Stomach smooth muscle (tissue), 2 donors: ENCODE measurements at regions not wholly inside any gene's neighbourhood (a gene's known extent, or its start where the extent isn't known, plus 50 kb on each side); places are given as distances from the start of the nearest gene placed in this dataset.
"Not testable (repeated sequence)": the region's sequence is repeated elsewhere in the genome, so short reads cannot be mapped to it uniquely, and the experiment has no call there.

Experiments used
- H3K27ac ChIP-seq: one replicate; pipeline ENCODE4 v1.7.0; 2013; ENCODE audit warnings: mild to moderate bottlenecking, low read length, inconsistent platforms
- H3K27me3 ChIP-seq, 2 donors: one replicate each; pipeline ENCODE4 v1.7.0; 2013; ENCODE audit warnings: low read length in 2 of 2; ENCODE audit not compliant: insufficient read depth in 2 of 2, control insufficient read depth in 1 of 2
- H3K36me3 ChIP-seq, 2 donors: one replicate each; pipeline ENCODE4 v1.7.0; 2013; ENCODE audit warnings: low read length in 2 of 2; ENCODE audit not compliant: control insufficient read depth in 2 of 2, insufficient read depth in 2 of 2
- H3K4me1 ChIP-seq: one replicate; pipeline ENCODE4 v1.7.0; 2013; ENCODE audit warnings: low read length; ENCODE audit not compliant: control insufficient read depth, insufficient read depth
- H3K4me3 ChIP-seq, 2 donors: one replicate each; pipeline ENCODE4 v1.7.0; 2013; ENCODE audit warnings: low read length in 2 of 2
- H3K9ac ChIP-seq, 2 donors: one replicate each; pipeline ENCODE4 v1.7.0; 2013; ENCODE audit warnings: low read length in 2 of 2, mild to moderate bottlenecking in 1 of 2
- H3K9me3 ChIP-seq, 2 donors: one replicate each; pipeline ENCODE4 v1.7.0; 2013; ENCODE audit warnings: low read length in 2 of 2; ENCODE audit not compliant: control insufficient read depth in 2 of 2
- donor health status: healthy.
- donor health status: Pancreatic carcinoma.

GRCh38 chr14:30193101-30193500 lies 265.5 kb upstream of the PRKD1 start:
- H3K4me1 ChIP-seq = peaks cover 3% of the 10 kb centered on the region
- no peak overlapping the region for H3K9ac ChIP-seq
- H3K9me3 ChIP-seq = no peaks in the 10 kb centered on the region
- H3K4me3 ChIP-seq = no peak overlapping the region
- no peak overlapping the region for H3K27ac ChIP-seq
- H3K27me3 ChIP-seq = no peaks in the 10 kb centered on the region
- H3K36me3 ChIP-seq = no peaks in the 10 kb centered on the region

- Histone ChIP-seq H3K27ac (no peak overlapping the region), H3K4me1 (peaks cover 3% of the 10 kb centered on the region), H3K4me3 (no peak overlapping the region), H3K27me3 (no peaks in the 10 kb centered on the region), H3K9me3 (no peaks in the 10 kb centered on the region), H3K9ac (no peak overlapping the region), H3K36me3 (no peaks in the 10 kb centered on the region)
Measured at GRCh38 chr14:30193845-30194501, 266.3 kb upstream of the PRKD1 start.

GRCh38 chr14:30194741-30195148 lies 267.1 kb upstream of the PRKD1 start:
- no peak overlapping the region for H3K27ac ChIP-seq
- peaks cover 3% of the 10 kb centered on the region for H3K4me1 ChIP-seq

DNA sequence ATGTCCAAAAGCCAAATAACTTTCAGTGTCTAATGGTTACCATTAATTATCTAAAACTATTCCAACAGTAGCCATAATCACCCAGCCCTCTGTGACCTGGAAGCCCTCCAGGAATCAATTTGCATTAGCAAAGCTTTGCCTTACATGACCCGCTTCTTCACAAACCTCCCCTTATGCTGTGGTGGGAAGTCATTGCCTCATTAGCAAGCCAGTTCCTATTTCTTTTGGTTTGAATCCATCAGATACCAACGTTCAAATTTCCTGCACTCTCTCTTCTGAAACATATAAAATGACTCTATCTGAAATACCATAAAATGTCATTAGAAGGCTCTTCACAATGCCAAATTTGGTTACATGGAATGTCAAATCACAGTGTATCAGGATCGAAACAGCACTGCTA lies 268.3 kb upstream of the PRKD1 start:
- Histone ChIP-seq H3K4me3 (no peak overlapping the region), H3K27ac (no peak overlapping the region), H3K9me3 (no peaks in the 10 kb centered on the region), H3K4me1 (peaks cover 3% of the 10 kb centered on the region), H3K9ac (no peak overlapping the region), H3K36me3 (no peaks in the 10 kb centered on the region), H3K27me3 (no peaks in the 10 kb centered on the region)

More at GRCh38 chr14:30194741-30195148, 267.1 kb upstream of the PRKD1 start:
- H3K9ac ChIP-seq = no peak overlapping the region
- H3K9me3 ChIP-seq = no peaks in the 10 kb centered on the region
- H3K36me3 ChIP-seq = no peaks in the 10 kb centered on the region
- H3K27me3 ChIP-seq = no peaks in the 10 kb centered on the region
- H3K4me3 ChIP-seq = no peak overlapping the region

DNA sequence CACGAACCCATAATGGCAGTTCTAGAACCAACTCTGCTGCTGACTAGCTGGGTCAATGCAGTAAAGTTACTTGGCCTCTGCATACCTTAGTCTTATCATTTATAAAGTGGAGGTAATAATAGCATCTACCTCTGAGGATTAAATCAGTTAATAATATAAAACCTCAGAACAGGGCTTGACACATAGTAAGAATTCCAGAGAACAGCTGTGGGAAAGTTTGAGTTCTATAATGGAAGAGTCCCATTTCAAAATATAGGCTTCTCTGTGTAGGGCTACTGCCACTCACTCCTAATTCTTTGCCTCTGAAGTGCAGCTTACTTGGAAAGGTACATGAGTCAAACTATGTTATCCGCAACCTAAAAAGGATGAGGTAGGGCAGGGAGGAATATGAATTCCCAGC lies 269.2 kb upstream of the PRKD1 start:
- Histone ChIP-seq H3K4me3 (no peak overlapping the region), H3K4me1 (peaks cover 3% of the 10 kb centered on the region), H3K9me3 (no peaks in the 10 kb centered on the region), H3K36me3 (no peaks in the 10 kb centered on the region), H3K27ac (no peak overlapping the region), H3K27me3 (no peaks in the 10 kb centered on the region), H3K9ac (no peak overlapping the region)

- H3K27ac ChIP-seq, H3K27me3 ChIP-seq, H3K36me3 ChIP-seq, H3K4me1 ChIP-seq, H3K9ac ChIP-seq, H3K9me3 ChIP-seq, H3K4me3 ChIP-seq: not testable (repeated sequence)
Measured at GRCh38 chr14:30198720-30199119, 271.1 kb upstream of the PRKD1 start.

GRCh38 chr14:30204431-30204980 lies 276.9 kb upstream of the PRKD1 start:
- H3K36me3 ChIP-seq = no peaks in the 10 kb centered on the region
- H3K27me3 ChIP-seq = no peaks in the 10 kb centered on the region
- H3K9ac ChIP-seq = no peak overlapping the region
- no peaks in the 10 kb centered on the region for H3K9me3 ChIP-seq
- no peaks in the 10 kb centered on the region for H3K4me1 ChIP-seq
- H3K27ac ChIP-seq = no peak overlapping the region
- no peak overlapping the region for H3K4me3 ChIP-seq

GRCh38 chr14:30209136-30209535 lies 281.5 kb upstream of the PRKD1 start:
- Histone ChIP-seq H3K4me3 (no peak overlapping the region), H3K27ac (no peak overlapping the region), H3K9me3 (no peaks in the 10 kb centered on the region), H3K27me3 (no peaks in the 10 kb centered on the region), H3K9ac (no peak overlapping the region), H3K4me1 (no peaks in the 10 kb centered on the region), H3K36me3 (no peaks in the 10 kb centered on the region)

- Histone ChIP-seq H3K27ac (no peak overlapping the region), H3K9ac (no peak overlapping the region), H3K27me3 (no peaks in the 10 kb centered on the region), H3K36me3 (no peaks in the 10 kb centered on the region), H3K4me3 (no peak overlapping the region), H3K4me1 (no peaks in the 10 kb centered on the region), H3K9me3 (no peaks in the 10 kb centered on the region)
Measured at GRCh38 chr14:30210630-30211029, 283.0 kb upstream of the PRKD1 start.

- no peak overlapping the region for H3K4me3 ChIP-seq
- H3K27me3 ChIP-seq = no peaks in the 10 kb centered on the region
- H3K9me3 ChIP-seq = no peaks in the 10 kb centered on the region
- H3K27ac ChIP-seq = no peak overlapping the region
- H3K36me3 ChIP-seq = no peaks in the 10 kb centered on the region
- no peak overlapping the region for H3K9ac ChIP-seq
- no peaks in the 10 kb centered on the region for H3K4me1 ChIP-seq
Measured at GRCh38 chr14:30211326-30211725, 283.7 kb upstream of the PRKD1 start.

DNA sequence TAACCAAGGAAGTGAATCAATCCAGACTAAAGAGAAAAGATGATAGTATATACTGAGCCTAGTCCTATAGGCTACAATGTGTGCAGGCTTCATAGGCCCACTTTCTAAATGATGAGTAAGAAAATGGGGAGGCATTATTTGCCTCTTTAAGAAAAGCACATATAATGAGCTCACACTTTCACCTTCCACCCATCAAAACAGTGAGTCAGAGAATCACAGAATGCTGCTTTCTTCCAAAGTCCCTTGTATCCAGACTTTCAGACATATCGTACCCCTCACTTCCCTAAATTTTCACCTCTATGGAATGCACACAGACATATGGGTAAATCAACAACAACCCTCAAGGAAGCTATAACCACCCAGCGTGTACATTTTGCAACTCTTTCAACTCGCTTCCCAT lies 286.4 kb upstream of the PRKD1 start:
- Histone ChIP-seq H3K4me3 (no peak overlapping the region), H3K9me3 (no peaks in the 10 kb centered on the region), H3K36me3 (no peaks in the 10 kb centered on the region), H3K9ac (no peak overlapping the region), H3K27me3 (no peaks in the 10 kb centered on the region), H3K27ac (no peak overlapping the region), H3K4me1 (no peaks in the 10 kb centered on the region)
